ENCODE measurements at regions not wholly inside any gene's neighbourhood (a gene's known extent, or its start where the extent isn't known, plus 50 kb on each side); places are given as distances from the start of the nearest gene placed in this dataset.

DNA sequence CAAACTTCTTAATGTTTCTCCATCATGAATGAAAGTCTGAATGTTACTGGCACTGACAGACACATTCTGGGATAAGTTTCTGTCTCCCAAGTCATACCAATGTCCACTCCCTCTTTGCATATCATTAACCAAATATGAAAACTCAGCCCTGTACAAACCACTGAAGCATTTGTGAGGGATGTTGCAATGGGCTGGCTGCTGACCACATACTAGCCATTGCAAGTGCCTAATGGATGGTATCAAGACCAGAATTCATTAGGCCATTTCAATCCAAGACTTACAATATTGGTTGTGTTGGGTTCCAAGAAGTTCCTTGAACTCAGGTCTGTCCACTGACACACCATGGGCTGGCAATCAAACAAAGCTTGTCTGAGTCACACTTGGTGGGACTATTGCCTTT lies 73.8 kb downstream of the CBLN2 start:
- DNase-seq = peak; percentile 11

- DNase-seq = peak; percentile 43
Measured at GRCh38 chr18:72468021-72468710, 76.0 kb downstream of the CBLN2 start.

GRCh38 chr18:72460210-72460680 lies 83.9 kb downstream of the CBLN2 start:
- peak; percentile 56 for DNase-seq

DNA sequence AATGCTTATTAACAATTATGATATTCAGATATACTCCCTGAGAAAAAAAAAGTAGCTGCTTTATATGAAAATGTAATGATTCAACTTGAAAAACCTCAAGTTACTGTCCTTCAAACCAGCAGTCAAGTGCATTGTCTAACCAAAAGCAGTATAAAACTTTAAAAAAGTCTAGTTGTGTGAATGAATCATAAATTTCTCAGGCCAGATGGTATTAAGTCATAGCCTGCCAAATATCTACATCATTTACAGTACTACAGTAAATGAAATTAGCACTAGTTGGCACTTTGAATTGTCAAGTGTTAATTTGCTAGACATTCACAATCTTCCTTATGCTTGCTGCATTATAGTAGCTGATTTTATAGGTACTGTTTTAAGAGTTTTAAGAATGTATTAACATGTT lies 85.9 kb downstream of the CBLN2 start:
- DNase-seq = no peak

DNA sequence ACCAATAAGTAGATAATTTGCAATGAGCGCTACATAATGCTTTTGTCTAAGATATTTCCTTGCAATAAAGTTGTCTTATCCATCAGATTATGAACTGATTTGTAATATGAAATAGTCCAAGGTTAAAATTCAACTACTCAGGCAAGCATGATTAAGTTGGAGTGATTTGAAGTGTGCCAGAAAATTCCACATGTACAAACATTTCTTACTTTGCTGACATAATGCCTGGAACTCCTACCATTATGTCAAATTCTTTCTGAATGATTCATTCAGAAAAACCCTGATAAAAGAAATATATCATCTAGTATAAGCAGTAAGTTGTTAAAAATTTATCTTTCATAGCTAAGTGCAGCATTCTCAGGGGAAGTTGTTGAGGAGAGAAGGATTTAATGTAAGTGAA lies 87.3 kb downstream of the CBLN2 start:
- no peak for DNase-seq

DNA sequence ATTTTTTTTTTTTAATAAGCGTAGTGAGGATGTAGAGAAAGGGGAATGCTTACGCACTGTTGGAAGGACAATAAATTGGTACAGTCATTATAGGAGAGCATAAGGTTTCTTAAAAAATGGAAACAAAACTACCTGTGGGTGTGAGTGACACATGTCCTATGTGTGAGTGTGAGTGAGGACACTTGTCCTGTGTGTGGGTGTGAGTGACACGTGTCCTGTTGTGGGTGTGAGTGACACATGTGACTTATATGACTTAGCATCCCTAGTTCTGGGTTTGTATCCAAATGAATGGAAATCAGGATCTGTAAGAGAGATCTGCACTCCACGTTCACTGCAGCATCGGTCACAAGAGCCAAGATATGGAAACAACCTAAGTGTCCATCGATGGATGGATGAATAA lies 91.8 kb downstream of the CBLN2 start:
- no peak for DNase-seq

- DNase-seq = no peak
Measured at GRCh38 chr18:72444798-72445155, 99.4 kb downstream of the CBLN2 start.

GRCh38 chr18:72444111-72444797 lies 99.9 kb downstream of the CBLN2 start:
- no peak for DNase-seq

DNA sequence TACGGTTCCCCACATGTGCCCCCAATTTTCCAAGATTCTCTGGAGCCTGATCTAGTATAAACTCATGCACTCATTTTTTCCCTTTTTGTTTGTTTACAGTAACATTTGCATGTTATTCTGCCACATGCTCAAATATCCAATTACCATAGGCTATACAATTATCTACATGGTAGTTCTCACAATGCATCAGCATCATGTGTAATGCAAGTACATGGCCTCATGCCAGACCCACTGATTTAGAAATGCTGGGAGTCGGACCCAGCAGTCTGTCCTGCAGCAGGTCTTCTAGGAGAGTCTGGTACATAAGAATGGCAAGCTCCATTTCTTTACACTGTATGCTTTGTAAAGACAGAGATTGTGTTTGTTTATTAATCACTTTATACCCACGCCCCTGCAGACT lies 107.7 kb downstream of the CBLN2 start:
- no peak for DNase-seq

DNA sequence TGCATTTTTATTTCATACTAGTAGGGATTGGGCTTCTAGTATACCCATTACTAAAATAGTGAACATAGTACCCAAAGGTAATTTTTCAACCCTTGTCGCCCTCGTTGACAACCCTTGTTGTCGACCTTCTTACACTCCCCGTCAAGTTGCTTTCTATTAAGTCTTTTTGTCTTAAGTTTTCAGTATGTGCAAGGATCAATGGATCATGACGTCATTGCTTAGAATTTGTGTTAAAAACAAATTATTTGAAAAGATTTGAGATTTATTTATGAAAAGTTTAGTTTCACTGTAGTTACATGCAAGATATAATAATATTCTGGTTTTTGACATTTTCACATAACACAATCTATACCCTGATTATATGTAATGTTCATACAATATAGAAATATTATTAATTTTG lies 110.4 kb downstream of the CBLN2 start:
- no peak for DNase-seq

GRCh38 chr18:72427721-72428120 lies 116.4 kb downstream of the CBLN2 start:
- no peak for DNase-seq

DNA sequence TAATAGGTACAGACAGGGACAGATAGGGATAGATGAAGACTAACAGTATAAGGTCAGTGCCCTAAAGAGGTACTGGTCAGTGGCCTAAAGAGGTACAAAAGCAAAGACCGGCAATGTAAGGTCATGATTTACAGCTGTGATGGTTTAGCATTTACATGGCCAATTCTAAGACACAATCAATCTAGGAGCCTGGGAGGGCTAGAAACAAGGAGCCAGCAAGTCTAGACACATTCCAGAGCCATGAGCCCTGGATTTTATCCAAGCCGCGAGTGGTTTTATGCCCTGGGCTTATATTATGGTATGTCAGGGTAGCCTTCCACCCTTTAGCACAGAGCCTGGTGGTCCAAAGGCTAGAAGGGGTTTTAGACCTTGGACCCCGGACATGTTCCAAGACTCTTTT lies 124.2 kb downstream of the CBLN2 start:
- DNase-seq = no peak

- peak; percentile 86 for DNase-seq
Measured at GRCh38 chr18:72412927-72413326, 131.2 kb downstream of the CBLN2 start.

- no peak for DNase-seq
Measured at GRCh38 chr18:72411261-72411660, 132.9 kb downstream of the CBLN2 start.

GRCh38 chr18:72410399-72410798 lies 133.7 kb downstream of the CBLN2 start:
- no peak for DNase-seq

DNA sequence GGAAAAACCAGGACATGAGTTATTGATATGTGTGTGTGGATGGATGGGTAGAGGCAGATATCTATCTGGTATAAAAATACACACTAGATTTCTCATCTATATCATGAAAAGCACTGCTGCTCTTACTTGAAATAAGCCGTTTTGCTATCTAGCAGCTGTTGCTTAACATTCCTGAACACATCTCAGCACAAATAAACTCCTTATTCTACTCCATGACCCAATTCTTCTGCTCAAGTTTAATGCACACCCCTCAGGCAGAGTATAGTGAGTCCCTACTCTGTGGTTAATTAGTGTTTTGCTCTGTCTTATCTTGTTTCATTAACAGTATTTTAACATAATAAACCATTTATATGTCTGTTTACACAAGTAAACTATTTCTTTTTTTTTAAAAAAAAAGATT lies 134.2 kb downstream of the CBLN2 start:
- DNase-seq = no peak

DNA sequence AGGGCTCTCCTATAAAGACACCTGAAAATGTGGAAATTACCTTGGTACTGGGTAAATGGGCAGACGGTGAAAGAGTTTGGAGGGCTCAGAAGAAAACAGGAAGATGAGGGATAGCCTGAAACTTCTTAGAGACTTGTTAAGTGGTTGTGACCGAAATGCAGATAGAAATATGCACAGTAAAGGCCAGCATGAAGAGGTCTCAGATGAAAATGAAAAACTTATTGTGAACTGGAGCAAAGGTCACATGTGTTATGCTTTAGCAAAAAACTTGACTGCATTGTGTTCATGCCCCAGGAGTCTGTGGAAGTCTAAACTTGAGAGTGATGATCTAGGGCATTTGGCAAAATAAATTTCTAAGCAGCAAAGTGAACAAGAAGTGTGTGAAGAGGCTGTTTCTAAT lies 137.1 kb downstream of the CBLN2 start:
- no peak for DNase-seq

GRCh38 chr18:72391951-72392350 lies 152.2 kb downstream of the CBLN2 start:
- DNase-seq = no peak

DNA sequence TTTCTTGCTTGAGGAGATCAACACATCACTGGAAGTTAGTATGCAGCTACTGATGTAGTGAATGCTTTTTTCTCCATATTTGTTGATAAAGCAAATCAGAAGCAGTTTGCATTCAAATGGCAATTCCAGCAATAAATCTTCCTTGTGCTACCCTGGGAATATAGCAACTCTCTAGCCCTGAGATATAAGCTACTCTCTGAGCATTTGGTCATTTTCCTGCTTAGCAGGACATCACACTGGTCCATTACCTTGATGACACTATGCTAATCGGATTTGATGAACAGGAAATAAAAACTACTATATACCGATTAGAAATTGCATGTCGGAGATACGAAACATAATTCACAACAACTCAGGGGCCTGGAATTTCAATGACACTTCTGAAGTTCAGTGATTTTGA lies 152.7 kb downstream of the CBLN2 start:
- DNase-seq = no peak

- no peak for DNase-seq
Measured at GRCh38 chr18:72378016-72378415, 166.1 kb downstream of the CBLN2 start.

- peak; percentile 26 for DNase-seq
Measured at GRCh38 chr18:72376256-72376655, 167.9 kb downstream of the CBLN2 start.

DNA sequence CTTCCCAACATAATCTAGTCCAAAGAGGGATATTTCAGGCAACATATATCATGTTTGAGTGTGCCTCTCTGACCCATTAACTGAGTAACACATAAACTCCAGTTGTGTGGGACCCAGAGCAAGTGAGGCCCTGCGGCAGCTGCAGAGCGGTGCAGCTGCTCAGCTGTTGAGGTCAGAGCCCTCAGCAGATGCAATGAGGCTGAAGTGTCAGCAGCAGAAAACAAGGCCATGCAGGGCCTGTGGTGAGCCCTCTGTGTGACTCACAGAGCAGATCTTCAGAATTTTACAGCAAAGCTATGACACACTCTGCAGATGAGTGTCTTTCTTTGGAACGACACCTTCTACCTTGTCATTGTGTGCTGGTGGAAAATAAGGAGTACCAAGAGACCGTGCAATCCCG lies 168.5 kb downstream of the CBLN2 start:
- no peak for DNase-seq

- DNase-seq = no peak
Measured at GRCh38 chr18:72372076-72372475, 172.1 kb downstream of the CBLN2 start.

GRCh38 chr18:72368308-72368707 lies 175.8 kb downstream of the CBLN2 start:
- no peak for DNase-seq

GRCh38 chr18:72360634-72361033 lies 183.5 kb downstream of the CBLN2 start:
- no peak for DNase-seq

All from OCI-M1 (cell line).